Immature natural killer cell (primary cell): ENCODE measurements at regions not wholly inside any gene's neighbourhood (a gene's known extent, or its start where the extent isn't known, plus 50 kb on each side); places are given as distances from the start of the nearest gene placed in this dataset.

ENCODE experiments used
- DNase-seq, 3 donors: peaks; one replicate each; pipeline ENCODE4 v3.0.0; 2022; ENCODE audit warnings: mixed read lengths in 1 of 3
- H3K27ac Mint-ChIP-seq, 6 donors: one replicate each; pipeline ENCODE4 v1.8.0; 2020; ENCODE audit warnings: mixed read lengths in 6 of 6, mild to moderate bottlenecking in 5 of 6, inconsistent platforms in 4 of 6, moderate library complexity in 3 of 6
- H3K27me3 Mint-ChIP-seq, 3 donors: one replicate each; pipeline ENCODE4 v1.8.0; 2020 to 2021; ENCODE audit warnings: low read depth in 3 of 3, mild to moderate bottlenecking in 3 of 3, mixed read lengths in 3 of 3, moderate library complexity in 3 of 3, inconsistent platforms in 1 of 3
- H3K36me3 Mint-ChIP-seq, 3 donors: one replicate each; pipeline ENCODE4 v1.8.0; 2020; ENCODE audit warnings: mixed read lengths in 3 of 3, inconsistent platforms in 2 of 3, mild to moderate bottlenecking in 2 of 3
- H3K4me1 Mint-ChIP-seq, 2 donors: one replicate each; pipeline ENCODE4 v1.8.0; 2020; ENCODE audit warnings: inconsistent platforms in 2 of 2, mild to moderate bottlenecking in 2 of 2, mixed read lengths in 2 of 2, moderate library complexity in 1 of 2
- H3K4me3 Mint-ChIP-seq, 5 donors: one replicate each; pipeline ENCODE4 v1.8.0; 2020; ENCODE audit warnings: mild to moderate bottlenecking in 5 of 5, mixed read lengths in 5 of 5, inconsistent platforms in 3 of 5, moderate library complexity in 3 of 5
- H3K9me3 Mint-ChIP-seq, 6 donors: one replicate each; pipeline ENCODE4 v1.8.0; 2020; ENCODE audit warnings: mild to moderate bottlenecking in 6 of 6, mixed read lengths in 6 of 6, inconsistent platforms in 4 of 6, moderate library complexity in 3 of 6

- DNase-seq, result no peak
- H3K4me3 Mint-ChIP-seq, result no peak overlapping the region
- no peaks in the 10 kb centered on the region for H3K36me3 Mint-ChIP-seq
- no peak overlapping the region for H3K27ac Mint-ChIP-seq
- H3K27me3 Mint-ChIP-seq, result no peaks in the 10 kb centered on the region
- peaks cover 5 to 27% (median 10%) of the 10 kb centered on the region in 6 donors for H3K9me3 Mint-ChIP-seq
- no peaks in the 10 kb centered on the region for H3K4me1 Mint-ChIP-seq
These were observed 225.5 kb downstream of the ANKRD7 start for GRCh38 chr7:118449797-118450567.

- Mint-ChIP-seq H3K27me3 (no peaks in the 10 kb centered on the region), H3K36me3 (no peaks in the 10 kb centered on the region), H3K4me1 (no peaks in the 10 kb centered on the region), H3K27ac (no peak overlapping the region), H3K4me3 (no peak overlapping the region), H3K9me3 (peaks cover 2 to 22% (median 7%) of the 10 kb centered on the region in 6 donors)
- no peak for DNase-seq
These were observed 227.6 kb downstream of the ANKRD7 start for GRCh38 chr7:118452128-118452527.

GRCh38 chr7:118467381-118467780, 242.9 kb downstream of the ANKRD7 start:
- H3K4me1 Mint-ChIP-seq, result no peaks in the 10 kb centered on the region

GRCh38 chr7:118472581-118472980, 248.1 kb downstream of the ANKRD7 start:
- Mint-ChIP-seq H3K27me3 (peaks cover 0 to 2% (median 0%) of the 10 kb centered on the region in 3 donors), H3K4me1 (no peaks in the 10 kb centered on the region), H3K4me3 (no peak overlapping the region), H3K27ac (no peak overlapping the region), H3K9me3 (peaks cover 0 to 20% (median 6%) of the 10 kb centered on the region in 6 donors), H3K36me3 (peaks cover 0 to 4% (median 0%) of the 10 kb centered on the region in 3 donors)
- no peak for DNase-seq

More at GRCh38 chr7:118467381-118467780, 242.9 kb downstream of the ANKRD7 start:
- Mint-ChIP-seq H3K36me3 (no peaks in the 10 kb centered on the region), H3K27ac (no peak overlapping the region), H3K27me3 (no peaks in the 10 kb centered on the region), H3K4me3 (no peak overlapping the region), H3K9me3 (peaks cover 0 to 17% (median 5%) of the 10 kb centered on the region in 6 donors)
- no peak for DNase-seq

- Mint-ChIP-seq H3K36me3 (peaks cover 0 to 4% (median 0%) of the 10 kb centered on the region in 3 donors), H3K27ac (no peak overlapping the region), H3K4me3 (no peak overlapping the region), H3K4me1 (no peaks in the 10 kb centered on the region), H3K9me3 (peaks cover 0 to 25% (median 10%) of the 10 kb centered on the region in 6 donors), H3K27me3 (peaks cover 0 to 2% (median 0%) of the 10 kb centered on the region in 3 donors)
- no peak for DNase-seq
These were observed 248.8 kb downstream of the ANKRD7 start for GRCh38 chr7:118473271-118473670.

- peaks cover 2 to 41% (median 16%) of the 10 kb centered on the region in 6 donors for H3K9me3 Mint-ChIP-seq
- no peak overlapping the region for H3K27ac Mint-ChIP-seq
- H3K27me3 Mint-ChIP-seq, result peaks cover 0 to 2% (median 0%) of the 10 kb centered on the region in 3 donors
- no peaks in the 10 kb centered on the region for H3K4me1 Mint-ChIP-seq
- no peak for DNase-seq
- peaks cover 0 to 4% (median 0%) of the 10 kb centered on the region in 3 donors for H3K36me3 Mint-ChIP-seq
- H3K4me3 Mint-ChIP-seq, result no peak overlapping the region
These were observed 251.5 kb downstream of the ANKRD7 start for GRCh38 chr7:118476036-118476435.

GRCh38 chr7:118477036-118477435, 252.5 kb downstream of the ANKRD7 start:
- Mint-ChIP-seq H3K9me3 (peaks cover 2 to 49% (median 14%) of the 10 kb centered on the region in 6 donors), H3K36me3 (peaks cover 0 to 4% (median 0%) of the 10 kb centered on the region in 3 donors), H3K27ac (no peak overlapping the region), H3K27me3 (peaks cover 0 to 2% (median 0%) of the 10 kb centered on the region in 3 donors), H3K4me3 (no peak overlapping the region), H3K4me1 (no peaks in the 10 kb centered on the region)
- no peak for DNase-seq

GRCh38 chr7:118478236-118478635, 253.7 kb downstream of the ANKRD7 start:
- H3K4me1 Mint-ChIP-seq, result no peaks in the 10 kb centered on the region
- DNase-seq, result no peak
- no peak overlapping the region for H3K4me3 Mint-ChIP-seq
- peaks cover 2 to 49% (median 19%) of the 10 kb centered on the region in 6 donors for H3K9me3 Mint-ChIP-seq
- no peak overlapping the region for H3K27ac Mint-ChIP-seq
- peaks cover 0 to 4% (median 0%) of the 10 kb centered on the region in 3 donors for H3K36me3 Mint-ChIP-seq
- H3K27me3 Mint-ChIP-seq, result peaks cover 0 to 4% (median 0%) of the 10 kb centered on the region in 3 donors

GRCh38 chr7:118478931-118479330, 254.4 kb downstream of the ANKRD7 start:
- peaks cover 0 to 3% (median 0%) of the 10 kb centered on the region in 3 donors for H3K27me3 Mint-ChIP-seq
- peaks cover 0 to 2% (median 0%) of the 10 kb centered on the region in 3 donors for H3K36me3 Mint-ChIP-seq
- no peaks in the 10 kb centered on the region for H3K4me1 Mint-ChIP-seq
- H3K27ac Mint-ChIP-seq, result no peak overlapping the region
- no peak overlapping the region for H3K4me3 Mint-ChIP-seq
- no peak for DNase-seq
- H3K9me3 Mint-ChIP-seq, result peaks cover 2 to 47% (median 18%) of the 10 kb centered on the region in 6 donors

- H3K4me3 Mint-ChIP-seq, result no peak overlapping the region
- H3K27me3 Mint-ChIP-seq, result no peaks in the 10 kb centered on the region
- H3K4me1 Mint-ChIP-seq, result no peaks in the 10 kb centered on the region
- H3K36me3 Mint-ChIP-seq, result no peaks in the 10 kb centered on the region
- peaks cover 4 to 16% (median 7%) of the 10 kb centered on the region in 6 donors for H3K9me3 Mint-ChIP-seq
- H3K27ac Mint-ChIP-seq, result no peak overlapping the region
- DNase-seq, result no peak
These were observed 268.0 kb downstream of the ANKRD7 start for GRCh38 chr7:118492466-118492865.

- H3K27ac Mint-ChIP-seq, result no peak overlapping the region
- H3K9me3 Mint-ChIP-seq, result peaks cover 7 to 15% (median 12%) of the 10 kb centered on the region in 6 donors
- DNase-seq, result no peak
- no peaks in the 10 kb centered on the region for H3K27me3 Mint-ChIP-seq
- H3K4me1 Mint-ChIP-seq, result no peaks in the 10 kb centered on the region
- no peaks in the 10 kb centered on the region for H3K36me3 Mint-ChIP-seq
- H3K4me3 Mint-ChIP-seq, result no peak overlapping the region
These were observed 271.7 kb downstream of the ANKRD7 start for GRCh38 chr7:118496138-118496644.

GRCh38 chr7:118502235-118502634, 277.7 kb downstream of the ANKRD7 start:
- H3K9me3 Mint-ChIP-seq, result peaks cover 10 to 37% (median 21%) of the 10 kb centered on the region in 6 donors
- H3K4me1 Mint-ChIP-seq, result no peaks in the 10 kb centered on the region
- H3K4me3 Mint-ChIP-seq, result no peak overlapping the region
- no peaks in the 10 kb centered on the region for H3K36me3 Mint-ChIP-seq
- H3K27me3 Mint-ChIP-seq, result no peaks in the 10 kb centered on the region
- DNase-seq, result no peak
- no peak overlapping the region for H3K27ac Mint-ChIP-seq

- Mint-ChIP-seq H3K27me3 (no peaks in the 10 kb centered on the region), H3K36me3 (no peaks in the 10 kb centered on the region), H3K9me3 (peaks cover 2 to 9% (median 5%) of the 10 kb centered on the region in 6 donors), H3K27ac (no peak overlapping the region), H3K4me1 (no peaks in the 10 kb centered on the region), H3K4me3 (no peak overlapping the region)
- no peak for DNase-seq
These were observed 286.6 kb downstream of the ANKRD7 start for GRCh38 chr7:118511146-118511545.

- Mint-ChIP-seq H3K36me3 (no peaks in the 10 kb centered on the region), H3K27ac (no peak overlapping the region), H3K4me1 (no peaks in the 10 kb centered on the region), H3K4me3 (no peak overlapping the region), H3K9me3 (peaks cover 4 to 17% (median 8%) of the 10 kb centered on the region in 6 donors), H3K27me3 (peaks cover 0 to 2% (median 0%) of the 10 kb centered on the region in 3 donors)
- DNase-seq, result no peak
These were observed 292.8 kb downstream of the ANKRD7 start for GRCh38 chr7:118517275-118517674.
